ENCODE measurements at regions not wholly inside any gene's neighbourhood (a gene's known extent, or its start where the extent isn't known, plus 50 kb on each side); places are given as distances from the start of the nearest gene placed in this dataset.

- Histone ChIP-seq H3F3A (ENCODE audit: low read depth) (no peaks in the 10 kb centered on the region), H3K4me1 (no peaks in the 10 kb centered on the region), H3K79me2 (ENCODE audit: low read depth) (no peaks in the 10 kb centered on the region), H3K36me3 (no peaks in the 10 kb centered on the region), H3K27ac (no peak overlapping the region), H2AFZ (replicated peaks) (no peak overlapping the region), H3K9me3 (ENCODE audit: low read depth) (no peaks in the 10 kb centered on the region), H3K4me3 (no peak overlapping the region), H3K9ac (no peak overlapping the region), H3K4me2 (no peak overlapping the region), H4K20me1 (ENCODE audit: low read depth) (no peaks in the 10 kb centered on the region), H3K27me3 (no peaks in the 10 kb centered on the region)
- H3K36me3 Mint-ChIP-seq, result no peaks in the 10 kb centered on the region
- H3K27me3 Mint-ChIP-seq (ENCODE audit: insufficient read depth, low read depth), result no peaks in the 10 kb centered on the region
- H3K9me3 Mint-ChIP-seq, result peaks cover 23% of the 10 kb centered on the region
- H3K27ac Mint-ChIP-seq, result no peak overlapping the region
- no peak for DNase-seq (ENCODE audit: low spot score)
- TF ChIP-seq, protein P1, sequence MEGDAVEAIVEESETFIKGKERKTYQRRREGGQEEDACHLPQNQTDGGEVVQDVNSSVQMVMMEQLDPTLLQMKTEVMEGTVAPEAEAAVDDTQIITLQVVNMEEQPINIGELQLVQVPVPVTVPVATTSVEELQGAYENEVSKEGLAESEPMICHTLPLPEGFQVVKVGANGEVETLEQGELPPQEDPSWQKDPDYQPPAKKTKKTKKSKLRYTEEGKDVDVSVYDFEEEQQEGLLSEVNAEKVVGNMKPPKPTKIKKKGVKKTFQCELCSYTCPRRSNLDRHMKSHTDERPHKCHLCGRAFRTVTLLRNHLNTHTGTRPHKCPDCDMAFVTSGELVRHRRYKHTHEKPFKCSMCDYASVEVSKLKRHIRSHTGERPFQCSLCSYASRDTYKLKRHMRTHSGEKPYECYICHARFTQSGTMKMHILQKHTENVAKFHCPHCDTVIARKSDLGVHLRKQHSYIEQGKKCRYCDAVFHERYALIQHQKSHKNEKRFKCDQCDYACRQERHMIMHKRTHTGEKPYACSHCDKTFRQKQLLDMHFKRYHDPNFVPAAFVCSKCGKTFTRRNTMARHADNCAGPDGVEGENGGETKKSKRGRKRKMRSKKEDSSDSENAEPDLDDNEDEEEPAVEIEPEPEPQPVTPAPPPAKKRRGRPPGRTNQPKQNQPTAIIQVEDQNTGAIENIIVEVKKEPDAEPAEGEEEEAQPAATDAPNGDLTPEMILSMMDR (IDR thresholded peaks at IDR 0.05), result no peak
- TF ChIP-seq EZH2 (IDR thresholded peaks at IDR 0.05), result no peak
- TF ChIP-seq EZH2phosphoT487 (IDR thresholded peaks at IDR 0.05), result no peak
- H3K4me1 Mint-ChIP-seq, result no peaks in the 10 kb centered on the region
- H3K4me3 Mint-ChIP-seq, result no peak overlapping the region
Measured at GRCh38 chr11:80948781-80949180, 1508.0 kb upstream of the TENM4 start.

DNA sequence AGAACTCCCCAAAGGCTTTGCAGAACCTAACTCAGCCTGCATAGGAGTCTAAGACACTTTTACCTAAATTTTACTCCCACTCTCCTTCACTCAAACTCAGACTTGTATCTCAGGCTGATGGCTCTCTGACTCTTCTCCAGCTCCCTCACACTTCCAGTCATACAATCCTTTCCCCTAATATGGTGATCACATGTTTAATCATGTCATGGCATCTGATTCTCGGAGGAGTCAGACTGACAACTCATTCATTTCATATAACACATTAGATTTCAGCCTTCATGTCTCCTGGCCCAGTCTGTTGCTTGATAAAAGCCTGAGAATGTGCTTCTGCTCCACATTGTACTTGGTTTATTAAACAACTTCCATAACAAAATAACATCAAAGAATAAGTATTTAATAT, 1503.9 kb upstream of the TENM4 start:
- no peaks in the 10 kb centered on the region for H3K36me3 Mint-ChIP-seq
- DNase-seq (ENCODE audit: low spot score), result no peak
- H3K4me3 Mint-ChIP-seq, result no peak overlapping the region
- Histone ChIP-seq H3K36me3 (no peaks in the 10 kb centered on the region), H4K20me1 (ENCODE audit: low read depth) (no peaks in the 10 kb centered on the region), H3K9me3 (ENCODE audit: low read depth) (no peaks in the 10 kb centered on the region), H2AFZ (replicated peaks) (no peak overlapping the region), H3K4me1 (no peaks in the 10 kb centered on the region), H3K9ac (no peak overlapping the region), H3F3A (ENCODE audit: low read depth) (no peaks in the 10 kb centered on the region), H3K4me3 (no peak overlapping the region), H3K4me2 (no peak overlapping the region), H3K27me3 (no peaks in the 10 kb centered on the region), H3K79me2 (ENCODE audit: low read depth) (no peaks in the 10 kb centered on the region), H3K27ac (no peak overlapping the region)
- H3K9me3 Mint-ChIP-seq, result peaks cover 7% of the 10 kb centered on the region
- H3K27ac Mint-ChIP-seq, result no peak overlapping the region
- H3K4me1 Mint-ChIP-seq, result no peaks in the 10 kb centered on the region
- TF ChIP-seq, protein P1 (IDR thresholded peaks at IDR 0.05), result no peak
- TF ChIP-seq EZH2 (IDR thresholded peaks at IDR 0.05) (no peak), EZH2phosphoT487 (IDR thresholded peaks at IDR 0.05) (no peak)
- H3K27me3 Mint-ChIP-seq (ENCODE audit: insufficient read depth, low read depth), result no peaks in the 10 kb centered on the region

GRCh38 chr11:80943226-80943625, 1502.4 kb upstream of the TENM4 start:
- H3K4me3 Mint-ChIP-seq, result no peak overlapping the region
- Histone ChIP-seq H2AFZ (replicated peaks) (no peak overlapping the region), H4K20me1 (ENCODE audit: low read depth) (no peaks in the 10 kb centered on the region), H3K27me3 (no peaks in the 10 kb centered on the region), H3K4me2 (no peak overlapping the region), H3F3A (ENCODE audit: low read depth) (no peaks in the 10 kb centered on the region), H3K4me1 (no peaks in the 10 kb centered on the region), H3K36me3 (no peaks in the 10 kb centered on the region), H3K4me3 (no peak overlapping the region), H3K9ac (no peak overlapping the region), H3K79me2 (ENCODE audit: low read depth) (no peaks in the 10 kb centered on the region), H3K27ac (no peak overlapping the region), H3K9me3 (ENCODE audit: low read depth) (no peaks in the 10 kb centered on the region)
- H3K36me3 Mint-ChIP-seq, result no peaks in the 10 kb centered on the region
- no peak for DNase-seq (ENCODE audit: low spot score)
- no peak overlapping the region for H3K27ac Mint-ChIP-seq
- no peaks in the 10 kb centered on the region for H3K4me1 Mint-ChIP-seq
- no peaks in the 10 kb centered on the region for H3K27me3 Mint-ChIP-seq (ENCODE audit: insufficient read depth, low read depth)
- TF ChIP-seq EZH2phosphoT487 (IDR thresholded peaks at IDR 0.05) (no peak), EZH2 (IDR thresholded peaks at IDR 0.05) (no peak)
- TF ChIP-seq, protein P1 (IDR thresholded peaks at IDR 0.05), result no peak
- no peaks in the 10 kb centered on the region for H3K9me3 Mint-ChIP-seq

DNA sequence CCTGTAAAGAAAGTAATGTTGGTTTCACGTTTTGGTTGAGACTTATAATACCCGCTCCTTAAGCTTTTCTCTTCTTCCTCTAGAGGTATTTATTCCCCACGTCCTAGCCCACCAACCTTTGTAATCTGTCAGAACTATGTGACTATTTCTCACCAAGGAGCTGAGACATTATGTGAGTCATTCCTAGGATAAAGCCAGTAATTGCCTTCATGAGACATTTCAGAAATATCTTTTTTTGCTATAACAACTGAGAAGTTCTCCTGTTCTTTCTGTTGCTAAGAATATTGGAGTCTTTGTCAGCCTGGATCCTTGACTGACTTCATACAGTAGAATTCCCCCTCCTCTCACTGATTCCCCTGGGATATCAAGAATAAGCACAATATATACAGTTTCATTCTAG, 1497.0 kb upstream of the TENM4 start:
- DNase-seq (ENCODE audit: low spot score), result no peak
- H3K36me3 ChIP-seq, result no peaks in the 10 kb centered on the region
- H3K4me3 ChIP-seq, result no peak overlapping the region
- no peak overlapping the region for H3K4me2 ChIP-seq
- no peaks in the 10 kb centered on the region for H3K4me1 ChIP-seq
- no peak overlapping the region for H3K27ac Mint-ChIP-seq
- H3F3A ChIP-seq (ENCODE audit: low read depth), result no peaks in the 10 kb centered on the region
- H3K27me3 Mint-ChIP-seq (ENCODE audit: insufficient read depth, low read depth), result no peaks in the 10 kb centered on the region
- H3K27me3 ChIP-seq, result no peaks in the 10 kb centered on the region
- H2AFZ ChIP-seq (replicated peaks), result no peak overlapping the region
- H3K9ac ChIP-seq, result no peak overlapping the region
- H3K4me3 Mint-ChIP-seq, result no peak overlapping the region
- no peaks in the 10 kb centered on the region for H3K4me1 Mint-ChIP-seq
- no peaks in the 10 kb centered on the region for H3K79me2 ChIP-seq (ENCODE audit: low read depth)
- H3K27ac ChIP-seq, result no peak overlapping the region
- no peaks in the 10 kb centered on the region for H3K36me3 Mint-ChIP-seq
- H3K9me3 Mint-ChIP-seq, result no peaks in the 10 kb centered on the region
- H3K9me3 ChIP-seq (ENCODE audit: low read depth), result no peaks in the 10 kb centered on the region
- H4K20me1 ChIP-seq (ENCODE audit: low read depth), result no peaks in the 10 kb centered on the region
- no peak for TF ChIP-seq EZH2 (IDR thresholded peaks at IDR 0.05)
- no peak for TF ChIP-seq EZH2phosphoT487 (IDR thresholded peaks at IDR 0.05)
- TF ChIP-seq, protein P1 (IDR thresholded peaks at IDR 0.05), result no peak

Measured in neural progenitor cell (in vitro differentiated cells).